ENCODE measurements at regions not wholly inside any gene's neighbourhood (a gene's known extent, or its start where the extent isn't known, plus 50 kb on each side); places are given as distances from the start of the nearest gene placed in this dataset.

DNA sequence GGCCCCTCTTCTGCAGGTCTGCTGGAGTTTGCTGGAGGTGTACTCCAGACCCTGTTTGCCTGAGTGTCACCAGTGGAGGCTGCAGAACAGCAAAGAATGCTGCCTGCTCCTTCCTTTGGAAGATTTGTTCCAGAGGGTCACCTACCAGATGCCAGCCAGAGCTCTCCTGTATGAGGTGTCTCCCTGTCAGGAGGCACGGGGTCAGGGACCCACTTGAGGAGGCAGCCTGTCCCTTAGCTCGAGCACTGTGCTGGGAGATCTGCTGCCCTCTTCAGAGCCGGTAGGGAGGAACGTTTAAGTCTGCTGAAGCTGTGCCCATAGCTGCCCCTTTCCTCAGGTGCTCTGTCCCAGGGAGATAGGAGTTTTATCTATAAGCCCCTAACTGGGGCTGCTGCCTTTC lies 207.9 kb downstream of the FAT3 start:
- Histone ChIP-seq H3K4me3 (ENCODE audit: low read depth in 1 of 3, low read length in 3 of 3) (no peak overlapping the region), H3K9ac (ENCODE audit: low read depth in 1 of 2, low read length in 2 of 2) (no peak overlapping the region), H3K4me1 (ENCODE audit: control insufficient read depth in 4 of 4, insufficient read depth in 4 of 4, low read length in 3 of 4) (no peaks in the 10 kb centered on the region), H3K27ac (ENCODE audit: low read depth in 1 of 2, low read length in 2 of 2) (no peak overlapping the region), H3K27me3 (ENCODE audit: control insufficient read depth in 4 of 4, insufficient read depth in 4 of 4, low read length in 3 of 4) (no peaks in the 10 kb centered on the region), H3K9me3 (ENCODE audit: control insufficient read depth in 4 of 4, low read length in 3 of 4) (peaks cover 0 to 3% (median 0%) of the 10 kb centered on the region in 4 donors), H3K36me3 (ENCODE audit: control insufficient read depth in 4 of 4, insufficient read depth in 3 of 4, low read depth in 1 of 4, low read length in 3 of 4) (no peaks in the 10 kb centered on the region)
- DNase-seq (ENCODE audit: low spot score) = no peak
- TF ChIP-seq JUND (IDR thresholded peaks at IDR 0.05) = no peak
- TF ChIP-seq EGR1 (IDR thresholded peaks at IDR 0.05; ENCODE audit: low read depth in 2 of 2) = no peak
- no peak for TF ChIP-seq TAF1 (conservative IDR thresholded peaks at IDR 0.05)
- no peak for TF ChIP-seq HNF4A (conservative IDR thresholded peaks at IDR 0.05)
- no peak for TF ChIP-seq GABPA (IDR thresholded peaks at IDR 0.05 in 1 of 2, conservative IDR thresholded peaks at IDR 0.05 in 1 of 2)
- no peak for TF ChIP-seq YY1 (IDR thresholded peaks at IDR 0.05)
- TF ChIP-seq FOXA1 (IDR thresholded peaks at IDR 0.05) = no peak
- no peak for TF ChIP-seq RAD21 (IDR thresholded peaks at IDR 0.05)
- no peak for TF ChIP-seq ZBTB33 (IDR thresholded peaks at IDR 0.05)
- TF ChIP-seq, protein P1, sequence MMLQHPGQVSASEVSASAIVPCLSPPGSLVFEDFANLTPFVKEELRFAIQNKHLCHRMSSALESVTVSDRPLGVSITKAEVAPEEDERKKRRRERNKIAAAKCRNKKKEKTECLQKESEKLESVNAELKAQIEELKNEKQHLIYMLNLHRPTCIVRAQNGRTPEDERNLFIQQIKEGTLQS (IDR thresholded peaks at IDR 0.05) = no peak
- TF ChIP-seq HNF4G (IDR thresholded peaks at IDR 0.05) = no peak
- 60% methylated on average over 4 of the region's 4 CpGs for WGBS

- no peaks in the 10 kb centered on the region for H3K27me3 ChIP-seq (ENCODE audit: control insufficient read depth in 4 of 4, insufficient read depth in 4 of 4, low read length in 3 of 4)
- 87% methylated on average over 8 of the region's 8 CpGs for WGBS
- no peaks in the 10 kb centered on the region for H3K4me1 ChIP-seq (ENCODE audit: control insufficient read depth in 4 of 4, insufficient read depth in 4 of 4, low read length in 3 of 4)
- H3K9ac ChIP-seq (ENCODE audit: low read depth in 1 of 2, low read length in 2 of 2) = no peak overlapping the region
- DNase-seq (ENCODE audit: low spot score) = no peak
- H3K36me3 ChIP-seq (ENCODE audit: control insufficient read depth in 4 of 4, insufficient read depth in 3 of 4, low read depth in 1 of 4, low read length in 3 of 4) = no peaks in the 10 kb centered on the region
- no peak overlapping the region for H3K4me3 ChIP-seq (ENCODE audit: low read depth in 1 of 3, low read length in 3 of 3)
- no peaks in the 10 kb centered on the region for H3K9me3 ChIP-seq (ENCODE audit: control insufficient read depth in 4 of 4, low read length in 3 of 4)
- TF ChIP-seq, protein P1 (IDR thresholded peaks at IDR 0.05) = no peak
- TF ChIP-seq YY1 (IDR thresholded peaks at IDR 0.05) = no peak
- no peak for TF ChIP-seq SP1 (IDR thresholded peaks at IDR 0.05)
- no peak for TF ChIP-seq MAX (IDR thresholded peaks at IDR 0.05)
- no peak for TF ChIP-seq FOXA1 (IDR thresholded peaks at IDR 0.05)
- H3K27ac ChIP-seq (ENCODE audit: low read depth in 1 of 2, low read length in 2 of 2) = no peak overlapping the region
Observed at GRCh38 chr11:92436034-92436920, 211.7 kb downstream of the FAT3 start.

DNA sequence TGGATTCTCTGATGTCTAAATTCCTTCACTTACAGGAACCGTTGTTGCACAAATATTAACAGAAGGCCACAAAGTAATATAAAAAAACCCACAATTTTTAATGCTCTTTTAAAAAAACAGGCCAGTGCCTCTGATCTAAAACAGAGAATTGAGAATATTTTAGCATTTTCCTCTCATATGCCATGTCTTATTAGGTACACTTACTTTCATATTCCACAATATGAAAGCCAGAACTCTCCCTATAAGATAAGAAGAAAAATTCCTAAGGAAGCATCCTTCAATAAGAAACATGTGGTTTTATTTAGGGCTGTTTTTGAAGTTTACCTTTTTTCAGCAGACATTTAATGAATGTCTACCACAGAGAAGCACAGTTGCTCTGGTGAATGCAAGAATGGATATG lies 214.5 kb downstream of the FAT3 start:
- Histone ChIP-seq H3K4me1 (ENCODE audit: control insufficient read depth in 4 of 4, insufficient read depth in 4 of 4, low read length in 3 of 4) (no peaks in the 10 kb centered on the region), H3K4me3 (ENCODE audit: low read depth in 1 of 3, low read length in 3 of 3) (no peak overlapping the region), H3K9me3 (ENCODE audit: control insufficient read depth in 4 of 4, low read length in 3 of 4) (no peaks in the 10 kb centered on the region), H3K9ac (ENCODE audit: low read depth in 1 of 2, low read length in 2 of 2) (no peak overlapping the region), H3K27ac (ENCODE audit: low read depth in 1 of 2, low read length in 2 of 2) (no peak overlapping the region), H3K36me3 (ENCODE audit: control insufficient read depth in 4 of 4, insufficient read depth in 3 of 4, low read depth in 1 of 4, low read length in 3 of 4) (no peaks in the 10 kb centered on the region), H3K27me3 (ENCODE audit: control insufficient read depth in 4 of 4, insufficient read depth in 4 of 4, low read length in 3 of 4) (no peaks in the 10 kb centered on the region)
- no peak for DNase-seq (ENCODE audit: low spot score)
- 54% methylated on average over 1 of the region's 1 CpG for WGBS
- no peak for TF ChIP-seq HNF4G (IDR thresholded peaks at IDR 0.05)
- TF ChIP-seq EGR1 (IDR thresholded peaks at IDR 0.05; ENCODE audit: low read depth in 2 of 2) = no peak
- TF ChIP-seq, protein P2, sequence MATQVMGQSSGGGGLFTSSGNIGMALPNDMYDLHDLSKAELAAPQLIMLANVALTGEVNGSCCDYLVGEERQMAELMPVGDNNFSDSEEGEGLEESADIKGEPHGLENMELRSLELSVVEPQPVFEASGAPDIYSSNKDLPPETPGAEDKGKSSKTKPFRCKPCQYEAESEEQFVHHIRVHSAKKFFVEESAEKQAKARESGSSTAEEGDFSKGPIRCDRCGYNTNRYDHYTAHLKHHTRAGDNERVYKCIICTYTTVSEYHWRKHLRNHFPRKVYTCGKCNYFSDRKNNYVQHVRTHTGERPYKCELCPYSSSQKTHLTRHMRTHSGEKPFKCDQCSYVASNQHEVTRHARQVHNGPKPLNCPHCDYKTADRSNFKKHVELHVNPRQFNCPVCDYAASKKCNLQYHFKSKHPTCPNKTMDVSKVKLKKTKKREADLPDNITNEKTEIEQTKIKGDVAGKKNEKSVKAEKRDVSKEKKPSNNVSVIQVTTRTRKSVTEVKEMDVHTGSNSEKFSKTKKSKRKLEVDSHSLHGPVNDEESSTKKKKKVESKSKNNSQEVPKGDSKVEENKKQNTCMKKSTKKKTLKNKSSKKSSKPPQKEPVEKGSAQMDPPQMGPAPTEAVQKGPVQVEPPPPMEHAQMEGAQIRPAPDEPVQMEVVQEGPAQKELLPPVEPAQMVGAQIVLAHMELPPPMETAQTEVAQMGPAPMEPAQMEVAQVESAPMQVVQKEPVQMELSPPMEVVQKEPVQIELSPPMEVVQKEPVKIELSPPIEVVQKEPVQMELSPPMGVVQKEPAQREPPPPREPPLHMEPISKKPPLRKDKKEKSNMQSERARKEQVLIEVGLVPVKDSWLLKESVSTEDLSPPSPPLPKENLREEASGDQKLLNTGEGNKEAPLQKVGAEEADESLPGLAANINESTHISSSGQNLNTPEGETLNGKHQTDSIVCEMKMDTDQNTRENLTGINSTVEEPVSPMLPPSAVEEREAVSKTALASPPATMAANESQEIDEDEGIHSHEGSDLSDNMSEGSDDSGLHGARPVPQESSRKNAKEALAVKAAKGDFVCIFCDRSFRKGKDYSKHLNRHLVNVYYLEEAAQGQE (IDR thresholded peaks at IDR 0.05) = no peak
- TF ChIP-seq FOXA1 (IDR thresholded peaks at IDR 0.05) = no peak
- TF ChIP-seq NR2F2 (IDR thresholded peaks at IDR 0.05) = no peak
- no peak for TF ChIP-seq FOXA2 (IDR thresholded peaks at IDR 0.05)
- no peak for TF ChIP-seq SP1 (IDR thresholded peaks at IDR 0.05)
- no peak for TF ChIP-seq TAF1 (conservative IDR thresholded peaks at IDR 0.05)
- no peak for TF ChIP-seq CTCF (IDR thresholded peaks at IDR 0.05; ENCODE audit: low read depth, low read length, missing input control)

All from liver (tissue), 8 donors.